Stimulated activated CD4-positive, alpha-beta T cell treated with anti-CD3 and anti-CD28 coated beads, Interleukin-12 subunit alpha, Interleukin-12 subunit beta, amount 100 ng/mL, for 24 hours (primary cell): ENCODE measurements at regions not wholly inside any gene's neighbourhood (a gene's known extent, or its start where the extent isn't known, plus 50 kb on each side); places are given as distances from the start of the nearest gene placed in this dataset.

Experiments used
- DNase-seq, 2 experiments: peaks; one replicate each; pipeline ENCODE4 v3.0.0-alpha.2; 2020; ENCODE audit warnings: low read depth in 2 of 2

GRCh38 chr21:40901691-40902090, 54.7 kb upstream of the DSCAM start:
- no peak for DNase-seq

GRCh38 chr21:40902299-40902698, 55.3 kb upstream of the DSCAM start:
- no peak for DNase-seq

- no peak for DNase-seq
Measured at GRCh38 chr21:40902993-40903392, 56.0 kb upstream of the DSCAM start.

DNA sequence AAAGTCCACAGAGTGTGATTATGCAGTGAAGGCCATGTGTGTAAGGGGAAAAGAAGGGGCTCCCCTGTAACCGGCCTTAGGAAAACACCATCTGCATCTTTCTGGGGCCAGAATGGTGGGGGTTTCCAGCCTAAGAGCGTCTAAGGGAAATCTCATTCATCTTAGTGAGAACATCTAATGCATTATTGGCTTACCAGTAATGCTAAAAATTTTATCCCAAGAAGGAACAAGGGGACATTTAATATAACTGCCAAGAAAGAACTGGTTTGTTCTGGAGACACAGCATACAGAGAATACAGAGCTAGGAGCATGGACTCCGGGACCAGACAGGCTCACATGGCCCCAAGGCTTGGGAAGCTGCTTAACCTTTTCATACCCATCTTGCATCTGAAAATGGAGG, 58.3 kb upstream of the DSCAM start:
- no peak for DNase-seq

GRCh38 chr21:40912375-40912774, 65.4 kb upstream of the DSCAM start:
- no peak for DNase-seq

DNA sequence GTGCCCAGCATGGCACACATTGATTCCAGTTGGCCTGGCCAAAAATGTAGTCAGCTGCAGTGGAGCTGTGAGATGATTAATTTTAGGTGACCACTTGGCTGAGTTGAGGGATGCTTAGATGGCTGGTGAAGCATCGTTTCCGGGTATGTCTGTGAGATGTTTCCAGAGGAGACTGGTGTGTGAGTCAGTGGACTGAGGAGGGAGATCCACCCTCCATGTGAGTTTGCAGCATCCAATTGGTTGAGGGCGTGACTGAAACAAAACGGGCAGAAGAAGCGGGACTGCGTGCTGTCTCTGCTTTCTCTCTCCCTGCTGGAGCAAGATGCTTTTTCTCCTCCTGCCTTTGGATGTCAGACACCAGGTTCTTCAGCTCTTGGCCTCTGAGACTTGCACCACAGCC, 68.2 kb upstream of the DSCAM start:
- DNase-seq = no peak

DNA sequence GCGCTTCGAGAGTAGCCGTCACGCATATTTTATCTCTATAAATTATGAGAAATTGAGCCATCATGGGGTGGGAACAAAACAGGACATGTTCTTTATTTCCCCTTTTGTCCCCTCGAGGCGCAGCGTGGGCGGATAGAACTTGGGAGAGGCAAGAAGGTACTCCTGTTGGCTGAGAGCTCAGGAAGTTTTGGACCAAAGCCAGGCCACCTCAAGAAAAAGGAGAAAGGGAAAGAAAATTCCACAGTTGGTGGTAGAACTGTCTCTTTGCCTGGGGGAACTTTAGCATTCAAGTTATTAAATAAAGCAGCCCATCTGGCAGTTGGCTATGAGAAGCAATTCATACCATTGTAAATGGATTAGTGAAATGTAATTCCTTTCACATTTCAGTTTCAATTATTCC, 76.4 kb upstream of the DSCAM start:
- no peak for DNase-seq

- no peak for DNase-seq
Measured at GRCh38 chr21:40923901-40924300, 76.9 kb upstream of the DSCAM start.

DNA sequence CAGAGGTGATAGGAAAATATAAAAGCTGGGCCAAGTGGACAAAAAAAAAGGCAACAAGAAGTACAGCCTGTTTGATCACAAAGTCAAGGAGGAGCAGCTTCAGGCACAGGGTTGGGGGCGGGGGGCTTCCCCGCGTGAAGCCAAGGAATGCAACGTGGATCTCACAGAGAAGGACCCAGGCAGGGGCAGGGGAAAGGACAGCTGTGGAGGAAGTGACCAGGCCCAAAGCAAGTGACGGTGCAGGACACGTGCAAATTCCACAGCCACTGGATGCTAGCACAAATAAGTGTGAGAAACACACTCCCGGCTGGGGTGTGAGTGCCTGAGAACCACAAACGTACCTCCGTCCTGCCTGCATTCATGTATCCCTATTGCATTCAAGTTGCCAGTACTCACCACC, 77.7 kb upstream of the DSCAM start:
- DNase-seq = no peak

DNA sequence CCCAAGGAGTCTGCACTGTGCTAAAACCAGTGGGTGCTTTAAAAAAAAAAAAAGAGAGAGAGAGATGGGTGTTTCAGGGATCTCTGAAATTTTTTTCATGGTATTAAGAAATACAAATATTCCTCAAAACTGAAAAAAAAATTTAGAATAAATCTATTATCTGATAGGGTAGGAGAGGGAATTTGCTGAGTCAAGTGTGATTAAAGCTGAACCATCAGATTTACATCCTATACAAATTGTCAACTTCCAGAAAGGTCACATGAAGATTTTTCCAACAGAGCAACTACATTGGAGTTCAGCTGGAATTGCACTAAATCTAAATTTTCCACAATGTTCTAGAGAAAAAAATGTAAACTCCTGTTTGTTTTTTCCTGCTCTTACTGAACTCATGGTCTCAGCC, 79.3 kb upstream of the DSCAM start:
- DNase-seq = no peak

DNA sequence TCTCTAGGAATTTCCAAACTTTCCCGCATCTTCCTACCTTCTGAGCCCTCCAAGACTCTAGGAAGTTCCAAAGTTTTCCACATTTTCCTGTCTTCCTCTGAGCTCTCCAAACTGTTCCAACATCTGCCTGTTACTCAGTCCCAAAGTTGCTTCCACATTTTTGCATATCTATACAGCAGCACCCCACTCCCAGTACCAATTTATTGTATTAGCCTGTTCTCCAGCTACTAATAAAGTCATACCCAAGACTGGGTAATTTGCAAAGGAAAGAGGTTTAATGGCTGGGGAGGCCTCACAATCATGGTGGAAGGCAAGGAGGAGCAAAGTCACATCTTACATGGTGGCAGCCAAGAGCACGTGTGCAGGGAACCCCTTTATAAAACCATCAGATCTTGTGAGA, 82.9 kb upstream of the DSCAM start:
- DNase-seq = no peak

- DNase-seq = no peak
Measured at GRCh38 chr21:40931197-40931596, 84.2 kb upstream of the DSCAM start.

DNA sequence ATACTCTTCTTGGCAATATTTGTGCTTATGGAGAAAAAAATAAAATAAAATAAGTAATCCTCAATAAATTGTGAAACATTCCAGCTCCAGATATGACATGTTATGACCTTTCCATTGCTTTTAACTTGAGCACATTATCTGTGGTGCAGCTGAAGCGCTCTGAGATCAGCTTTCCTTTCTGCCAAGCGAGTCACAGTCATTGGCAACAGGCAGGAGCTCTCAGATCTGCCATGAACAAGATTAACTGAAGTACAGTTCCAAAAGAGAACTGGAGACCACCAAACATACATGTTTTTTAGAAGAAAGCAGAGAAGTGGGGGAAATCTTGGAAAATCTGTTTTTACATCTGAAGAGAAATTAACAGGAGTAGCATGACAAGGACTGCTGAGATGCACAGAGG, 89.2 kb upstream of the DSCAM start:
- no peak for DNase-seq

DNA sequence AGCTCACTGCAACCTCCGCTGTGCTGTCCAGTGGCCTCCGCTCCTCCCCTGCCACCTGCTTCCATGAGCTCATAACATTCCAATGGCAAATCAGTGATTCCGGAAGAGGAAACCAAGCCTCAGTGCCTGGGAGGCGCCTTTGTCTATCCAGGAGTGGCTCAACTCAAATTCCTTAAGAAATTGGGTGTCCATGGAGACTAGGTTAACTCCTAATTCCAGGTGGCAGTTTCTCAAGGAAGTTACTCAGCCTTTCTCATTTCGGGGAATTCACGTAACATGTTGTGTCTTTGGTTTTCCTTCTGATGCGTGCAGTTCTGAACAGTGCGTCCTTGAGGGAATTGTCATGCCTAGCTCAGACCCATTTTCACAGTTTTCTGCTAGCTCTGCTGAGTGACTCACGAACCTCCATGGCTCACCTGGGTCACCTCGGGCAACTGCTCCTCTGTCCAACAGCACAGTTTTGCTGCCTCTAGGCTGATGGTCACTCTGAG, 89.9 kb upstream of the DSCAM start:
- no peak for DNase-seq

DNA sequence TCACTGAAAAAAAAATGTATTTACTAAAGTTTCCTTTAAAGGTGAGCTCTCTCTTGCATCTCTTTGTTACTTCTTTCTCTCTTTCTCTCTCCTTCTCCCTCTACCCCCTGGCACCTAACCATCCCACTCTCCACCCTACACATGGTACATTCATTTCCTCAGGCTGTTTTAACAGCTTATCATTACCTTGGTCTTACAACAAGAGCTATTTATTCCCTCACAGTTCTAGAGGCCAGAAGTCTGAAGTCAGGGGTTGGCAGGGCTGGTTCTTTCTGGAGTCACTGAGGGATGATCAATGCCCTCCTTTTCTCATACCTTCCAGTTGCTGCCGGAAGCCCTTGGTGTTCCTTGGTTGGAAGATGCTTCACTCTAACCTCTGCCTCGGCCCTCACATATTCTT, 91.1 kb upstream of the DSCAM start:
- DNase-seq = no peak

DNA sequence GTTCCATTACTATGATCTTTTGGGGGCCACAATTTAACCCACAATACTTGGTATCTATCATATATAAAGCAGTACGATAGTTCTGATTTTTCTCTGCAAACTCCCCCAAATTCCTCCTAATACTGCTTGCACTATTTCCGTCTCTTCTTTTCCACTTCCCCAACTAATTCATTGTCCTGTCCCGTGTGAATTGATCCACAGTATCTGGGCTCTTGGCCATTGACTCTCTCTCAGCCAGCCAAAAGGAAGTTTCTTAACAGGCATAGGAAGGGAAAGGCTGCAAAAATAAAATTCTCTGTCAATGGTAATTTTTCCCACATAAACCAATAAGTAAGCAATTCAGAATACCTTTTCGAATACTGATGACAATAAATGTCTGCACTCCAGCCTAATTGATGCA, 91.7 kb upstream of the DSCAM start:
- no peak for DNase-seq

DNA sequence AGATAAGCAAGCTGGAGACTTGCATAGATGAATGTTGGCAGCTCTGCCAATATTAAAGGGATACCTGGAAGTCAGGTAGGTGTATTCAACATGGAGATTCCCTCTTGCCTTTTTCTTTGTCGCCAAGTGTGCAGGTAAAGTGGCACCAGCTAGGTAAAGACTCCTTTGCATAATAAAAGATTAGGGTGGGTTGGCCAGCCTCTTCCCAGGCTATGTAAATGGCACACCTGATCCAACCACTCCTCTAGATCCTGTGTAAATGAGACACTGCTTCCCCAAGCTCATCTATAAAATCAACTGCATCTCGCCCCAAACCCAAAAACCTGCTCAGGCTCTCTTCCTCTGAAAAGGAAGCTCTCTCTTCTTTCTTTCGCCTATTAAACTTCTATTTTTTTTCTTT, 100.8 kb upstream of the DSCAM start:
- no peak for DNase-seq

- no peak for DNase-seq
Measured at GRCh38 chr21:40950970-40951369, 104.0 kb upstream of the DSCAM start.

DNA sequence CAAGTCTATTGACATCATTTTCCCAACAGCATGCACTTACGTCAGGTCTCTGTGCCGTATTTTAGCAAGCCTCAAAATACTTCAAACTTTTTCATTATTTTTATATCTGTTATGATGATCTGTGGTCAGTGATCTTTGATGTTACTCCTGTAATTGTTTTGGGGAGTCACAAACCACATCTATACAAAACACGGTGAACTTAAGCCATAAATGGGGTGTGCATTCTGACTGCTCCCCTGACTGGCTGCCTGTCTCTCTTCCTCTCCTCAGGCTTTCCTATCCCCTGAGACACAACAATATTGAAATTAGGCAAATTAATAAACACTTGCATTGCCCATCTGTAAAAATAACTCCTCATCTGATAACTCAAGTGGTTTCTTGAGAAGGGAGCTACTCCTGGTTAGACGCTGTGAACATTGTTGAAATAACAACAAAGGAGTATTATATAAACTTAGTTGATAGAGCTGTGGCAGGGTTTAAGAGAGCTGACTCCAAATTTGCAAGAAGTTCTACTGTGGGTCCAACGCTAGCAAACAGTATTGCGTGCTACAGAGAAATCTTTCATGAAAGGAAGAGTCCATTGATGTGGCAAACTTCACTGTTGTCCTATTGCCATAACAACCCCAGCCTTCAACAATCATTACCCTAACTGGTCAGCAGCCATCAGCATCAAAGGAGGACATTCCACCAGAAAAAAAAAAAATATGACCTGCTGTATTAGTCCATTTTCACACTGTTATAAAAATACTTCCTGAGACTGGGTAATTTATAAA, 105.8 kb upstream of the DSCAM start:
- no peak for DNase-seq

DNA sequence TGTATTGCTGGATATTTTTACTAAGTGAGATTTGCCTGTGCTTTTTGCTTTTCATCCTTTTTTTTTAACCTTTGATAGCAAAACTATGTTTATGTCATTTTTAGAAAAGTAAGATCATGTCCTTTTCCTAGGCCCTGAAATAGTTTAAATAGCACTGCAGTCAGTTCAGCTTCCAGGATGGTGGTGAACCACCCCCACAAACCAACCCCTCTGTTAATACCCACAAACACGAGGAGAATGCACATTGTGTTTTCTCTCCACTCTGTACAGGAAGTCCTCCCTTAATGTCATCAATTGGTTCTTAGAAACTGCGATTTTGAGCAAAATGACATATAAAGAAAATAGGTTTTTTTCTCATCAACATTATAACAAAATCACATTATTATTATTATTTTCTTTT, 117.7 kb upstream of the DSCAM start:
- DNase-seq = no peak

GRCh38 chr21:40967771-40968170, 120.8 kb upstream of the DSCAM start:
- no peak for DNase-seq

- no peak for DNase-seq
Measured at GRCh38 chr21:40972151-40972550, 125.2 kb upstream of the DSCAM start.

- DNase-seq = no peak
Measured at GRCh38 chr21:40976198-40977109, 129.5 kb upstream of the DSCAM start.
